Mucosa of descending colon (tissue), 3 donors: ENCODE measurements at regions not wholly inside any gene's neighbourhood (a gene's known extent, or its start where the extent isn't known, plus 50 kb on each side); places are given as distances from the start of the nearest gene placed in this dataset.

Experiments used
- ATAC-seq: fragments of 200-7000 bp; cut with Tn5 transposase; one replicate; pipeline ENCODE4 v1.9.1; 2020; ENCODE audit warnings: mild to moderate bottlenecking, moderate library complexity
- DNase-seq, 3 donors: peaks; one replicate each; pipeline ENCODE4 v3.0.0-alpha.2; 2020
- H3K36me3 ChIP-seq: fragments of 200-600 bp; one replicate; pipeline ENCODE4 v1.8.0; 2021; ENCODE audit warnings: low read depth, mild to moderate bottlenecking
- H3K4me1 ChIP-seq: fragments of 200-600 bp; one replicate; pipeline ENCODE4 v1.8.0; 2021; ENCODE audit warnings: low read depth, mild to moderate bottlenecking
- H3K4me3 ChIP-seq: fragments of 200-600 bp; one replicate; pipeline ENCODE4 v1.8.0; 2021; ENCODE audit warnings: mild to moderate bottlenecking
- H3K9me3 ChIP-seq: fragments of 200-600 bp; one replicate; pipeline ENCODE4 v1.8.0; 2021; ENCODE audit warnings: mild to moderate bottlenecking
- intact Hi-C, 2 donors: fragments of 100-400 bp; cut with DNase I in 1 of 2; cut with micrococcal nuclease in 1 of 2; formaldehyde crosslinking; loops; one replicate each; pipeline versions ENCODE4 v1.11.0 to v1.11.1; 2022; cut with DNase I, micrococcal nuclease
- TF ChIP-seq, protein P1 (sequence below): fragments of 200-600 bp; IDR thresholded peaks from one replicate; pipeline ENCODE4 v1.8.0; 2022; ENCODE audit warnings: antibody characterized with exemption, mild to moderate bottlenecking
- donor health status: DM: no; HTN: no; CAD: no; lungs with moderate emphysema.
- donor health status: DM: no; HTN: no; CAD: no.
- donor health status: DM: no; HTN: yes; CAD: no.

DNA sequence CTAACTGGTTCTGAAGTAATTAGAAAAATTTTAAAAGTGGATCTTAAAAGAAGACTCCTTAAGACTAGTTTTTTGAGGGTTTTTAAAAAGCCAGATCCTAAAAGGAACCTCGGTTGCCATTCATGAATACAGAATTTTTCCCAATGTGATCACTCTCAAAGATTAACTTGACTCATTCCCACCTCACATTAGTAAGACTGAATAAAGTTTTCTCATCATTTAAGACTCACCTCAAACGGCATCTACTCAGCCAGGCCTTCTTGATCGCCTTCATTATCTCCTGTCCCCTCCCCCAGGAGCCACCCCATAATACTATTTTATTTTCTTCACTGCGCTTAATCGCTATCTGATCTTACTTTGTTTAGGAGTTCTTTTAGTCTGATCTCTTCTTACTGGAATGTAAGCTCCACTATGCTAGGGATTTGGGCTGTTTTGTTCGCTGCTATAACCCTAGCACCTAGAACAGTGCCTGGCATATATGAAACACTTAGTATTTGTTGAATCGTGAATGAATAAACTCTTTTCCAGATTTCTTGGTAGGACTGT is 55.9 kb upstream of the PCGF5 start:
- no peak for DNase-seq
- intact Hi-C loops = loop anchor here in 1 of 2 donors (10.0 kb wide), 1 partner anchor 60 kb away; the partner anchor contains the start of gene PCGF5
- no peaks in the 10 kb centered on the region for H3K4me1 ChIP-seq
- no peaks in the 10 kb centered on the region for H3K9me3 ChIP-seq
- H3K36me3 ChIP-seq = no peaks in the 10 kb centered on the region
- no peak overlapping the region for H3K4me3 ChIP-seq
- ATAC-seq = no peak
- TF ChIP-seq, protein P1, sequence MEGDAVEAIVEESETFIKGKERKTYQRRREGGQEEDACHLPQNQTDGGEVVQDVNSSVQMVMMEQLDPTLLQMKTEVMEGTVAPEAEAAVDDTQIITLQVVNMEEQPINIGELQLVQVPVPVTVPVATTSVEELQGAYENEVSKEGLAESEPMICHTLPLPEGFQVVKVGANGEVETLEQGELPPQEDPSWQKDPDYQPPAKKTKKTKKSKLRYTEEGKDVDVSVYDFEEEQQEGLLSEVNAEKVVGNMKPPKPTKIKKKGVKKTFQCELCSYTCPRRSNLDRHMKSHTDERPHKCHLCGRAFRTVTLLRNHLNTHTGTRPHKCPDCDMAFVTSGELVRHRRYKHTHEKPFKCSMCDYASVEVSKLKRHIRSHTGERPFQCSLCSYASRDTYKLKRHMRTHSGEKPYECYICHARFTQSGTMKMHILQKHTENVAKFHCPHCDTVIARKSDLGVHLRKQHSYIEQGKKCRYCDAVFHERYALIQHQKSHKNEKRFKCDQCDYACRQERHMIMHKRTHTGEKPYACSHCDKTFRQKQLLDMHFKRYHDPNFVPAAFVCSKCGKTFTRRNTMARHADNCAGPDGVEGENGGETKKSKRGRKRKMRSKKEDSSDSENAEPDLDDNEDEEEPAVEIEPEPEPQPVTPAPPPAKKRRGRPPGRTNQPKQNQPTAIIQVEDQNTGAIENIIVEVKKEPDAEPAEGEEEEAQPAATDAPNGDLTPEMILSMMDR = no peak

DNA sequence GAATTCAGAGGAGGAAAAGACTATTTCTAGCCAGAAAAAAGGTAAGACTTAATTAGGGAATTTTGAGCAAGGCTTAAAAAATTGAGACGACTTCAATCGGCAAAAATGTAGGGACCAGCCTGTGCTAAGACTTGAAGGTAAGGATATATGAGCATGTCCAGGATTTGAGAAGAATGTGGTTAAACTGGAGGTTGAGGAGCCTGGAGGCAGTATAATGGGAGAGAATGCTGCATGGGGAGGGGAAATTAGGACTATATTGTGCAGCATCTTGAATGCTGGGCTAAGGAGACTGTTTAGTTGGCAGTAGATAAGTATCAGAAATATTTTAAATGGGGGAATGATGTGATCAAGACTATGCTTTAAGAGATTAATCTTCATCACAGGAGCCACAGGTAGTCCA is 53.1 kb upstream of the PCGF5 start:
- Histone ChIP-seq H3K4me3 (no peak overlapping the region), H3K4me1 (no peaks in the 10 kb centered on the region), H3K9me3 (peaks cover 5% of the 10 kb centered on the region), H3K36me3 (no peaks in the 10 kb centered on the region)
- ATAC-seq = no peak
- no peak for DNase-seq
- TF ChIP-seq, protein P1 = no peak
- intact Hi-C loops = loop anchor here in 1 of 2 donors (10.0 kb wide), 1 partner anchor 57 kb away; the partner anchor contains the start of gene PCGF5

DNA sequence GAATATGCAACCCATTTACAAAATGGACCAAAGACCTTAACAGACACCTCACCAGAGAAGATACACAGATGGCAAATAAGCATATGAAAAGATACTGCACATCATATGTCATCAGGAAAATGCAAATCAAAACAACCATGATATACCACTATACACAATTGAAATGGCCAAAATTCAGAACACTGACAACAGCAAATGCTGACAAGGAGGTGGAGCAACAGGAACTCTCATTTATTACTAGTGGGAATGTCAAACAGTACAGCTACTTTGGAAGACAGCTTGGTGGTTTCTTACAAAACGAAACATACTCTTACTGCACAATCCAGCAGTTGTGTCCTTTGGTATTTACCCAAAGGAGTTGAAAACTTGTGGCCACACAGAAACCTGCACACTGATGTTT is 50.0 kb upstream of the PCGF5 start:
- H3K36me3 ChIP-seq = no peaks in the 10 kb centered on the region
- H3K9me3 ChIP-seq = peaks cover 5% of the 10 kb centered on the region
- H3K4me1 ChIP-seq = no peaks in the 10 kb centered on the region
- no peak for ATAC-seq
- no peak overlapping the region for H3K4me3 ChIP-seq
- no peak for DNase-seq
- intact Hi-C loops = no loop called here
- TF ChIP-seq, protein P1 = no peak
